ENCODE measurements at regions not wholly inside any gene's neighbourhood (a gene's known extent, or its start where the extent isn't known, plus 50 kb on each side); places are given as distances from the start of the nearest gene placed in this dataset.

- POLR2A ChIA-PET (ENCODE audit: unreplicated experiment), result interaction anchor here (0.7 kb wide), 1 partner anchor 1698 kb away, joined by 3 read pairs; no protein-coding TSS in a partner anchor
- Histone ChIP-seq H3K36me3 (ENCODE audit: low read depth) (no peaks in the 10 kb centered on the region), H2AFZ (no peak overlapping the region), H3K79me2 (ENCODE audit: low read depth) (no peaks in the 10 kb centered on the region), H3K4me1 (replicated peaks; ENCODE audit: insufficient read depth) (peaks cover 31% of the 10 kb centered on the region), H3K9me2 (ENCODE audit: insufficient read depth) (no peaks in the 10 kb centered on the region), H3K27me3 (ENCODE audit: insufficient read depth, low read depth) (no peaks in the 10 kb centered on the region), H3K9me3 (ENCODE audit: insufficient read depth, low read depth) (no peaks in the 10 kb centered on the region), H3F3A (ENCODE audit: insufficient read depth, low read depth) (peaks cover 10% of the 10 kb centered on the region; the same call in 1 of the 2 replicates), H3K4me3 (no peak overlapping the region), H3K27ac (peak overlapping the region; percentile 63; the same call in 1 of the 2 replicates), H3K4me2 (no peak overlapping the region), H4K20me1 (ENCODE audit: insufficient read depth) (no peaks in the 10 kb centered on the region)
- intact Hi-C loops (cut with micrococcal nuclease; ENCODE audit: unreplicated experiment), result no loop called here
- no TSS peak for BruUV-seq (replicated peaks)
- CTCF ChIA-PET, result interaction anchor here (0.5 kb wide), 1 partner anchor 131 kb away, joined by 4 read pairs; the partner anchor contains the start of gene FOXD2
- no peak for TF ChIP-seq EZH2 (IDR thresholded peaks at IDR 0.05; ENCODE audit: low read depth)
- DNase-seq, result no peak
Measured at GRCh38 chr1:47568763-47569162, 130.9 kb downstream of the FOXD2 start.

GRCh38 chr1:47569261-47569660 is 131.4 kb downstream of the FOXD2 start:
- Histone ChIP-seq H3K9me2 (ENCODE audit: insufficient read depth) (no peaks in the 10 kb centered on the region), H3K36me3 (ENCODE audit: low read depth) (no peaks in the 10 kb centered on the region), H2AFZ (no peak overlapping the region), H3K9me3 (ENCODE audit: insufficient read depth, low read depth) (no peaks in the 10 kb centered on the region), H3K27me3 (ENCODE audit: insufficient read depth, low read depth) (no peaks in the 10 kb centered on the region), H3K79me2 (ENCODE audit: low read depth) (no peaks in the 10 kb centered on the region), H3K4me2 (peak overlapping the region; percentile 58), H3K4me1 (replicated peaks; ENCODE audit: insufficient read depth) (peaks cover 28% of the 10 kb centered on the region), H4K20me1 (ENCODE audit: insufficient read depth) (no peaks in the 10 kb centered on the region), H3K27ac (peak overlapping the region; percentile 63), H3K4me3 (no peak overlapping the region), H3F3A (ENCODE audit: insufficient read depth, low read depth) (peaks cover 10% of the 10 kb centered on the region; the same call in 1 of the 2 replicates)
- POLR2A ChIA-PET (ENCODE audit: unreplicated experiment), result no interaction called here
- DNase-seq, result no peak
- intact Hi-C loops (cut with micrococcal nuclease; ENCODE audit: unreplicated experiment), result no loop called here
- no peak for TF ChIP-seq EZH2 (IDR thresholded peaks at IDR 0.05; ENCODE audit: low read depth)
- TF ChIP-seq CTCF (conservative IDR thresholded peaks at IDR 0.05), result no peak
- CTCF ChIA-PET, result interaction anchor here (0.5 to 1.2 kb wide), 3 partner anchors 8 to 132 kb away, joined by 3 to 4 read pairs (median 3); partner anchors contain the start of gene FOXD2
- no TSS peak for BruUV-seq (replicated peaks)

GRCh38 chr1:47569681-47570470 is 132.0 kb downstream of the FOXD2 start:
- H3K9me2 ChIP-seq (ENCODE audit: insufficient read depth), result no peaks in the 10 kb centered on the region
- peaks cover 10% of the 10 kb centered on the region; the same call in 1 of the 2 replicates for H3F3A ChIP-seq (ENCODE audit: insufficient read depth, low read depth)
- H3K27me3 ChIP-seq (ENCODE audit: insufficient read depth, low read depth), result no peaks in the 10 kb centered on the region
- intact Hi-C loops (cut with micrococcal nuclease; ENCODE audit: unreplicated experiment), result no loop called here
- peaks cover 22% of the 10 kb centered on the region for H3K4me1 ChIP-seq (replicated peaks; ENCODE audit: insufficient read depth)
- ChIA-PET POLR2A (ENCODE audit: unreplicated experiment) (no interaction called here), CTCF (interaction anchor here (0.6 to 1.2 kb wide), 3 partner anchors 8 to 132 kb away, joined by 3 read pairs; partner anchors contain the start of gene FOXD2)
- H3K9me3 ChIP-seq (ENCODE audit: insufficient read depth, low read depth), result no peaks in the 10 kb centered on the region
- H3K27ac ChIP-seq, result peak overlapping the region; percentile 63
- H3K4me3 ChIP-seq, result no peak overlapping the region
- TF ChIP-seq CTCF (conservative IDR thresholded peaks at IDR 0.05) (peak; percentile 84), EZH2 (IDR thresholded peaks at IDR 0.05; ENCODE audit: low read depth) (no peak)
- H4K20me1 ChIP-seq (ENCODE audit: insufficient read depth), result no peaks in the 10 kb centered on the region
- H3K4me2 ChIP-seq, result peak overlapping the region; percentile 58
- no peaks in the 10 kb centered on the region for H3K36me3 ChIP-seq (ENCODE audit: low read depth)
- no peak overlapping the region for H2AFZ ChIP-seq
- H3K79me2 ChIP-seq (ENCODE audit: low read depth), result no peaks in the 10 kb centered on the region
- BruUV-seq (replicated peaks), result no TSS peak
- DNase-seq, result peak; percentile 60 to 96
